Endothelial cell of umbilical vein (primary cell): ENCODE measurements at regions not wholly inside any gene's neighbourhood (a gene's known extent, or its start where the extent isn't known, plus 50 kb on each side); places are given as distances from the start of the nearest gene placed in this dataset.

Experiments used
- CTCF ChIP-seq, 2 donors: IDR thresholded peaks; 1 replicate in 1 of 2; 2 replicates in 1 of 2; pipeline ENCODE4 v1.5.1; 2011; ENCODE audit warnings: low read length in 2 of 2, mild to moderate bottlenecking in 2 of 2, moderate library complexity in 2 of 2, control low read depth in 1 of 2, inconsistent platforms in 1 of 2, low read depth in 1 of 2; ENCODE audit not compliant: insufficient read depth in 1 of 2; ENCODE audit errors: extremely low read depth in 1 of 2
- JUN ChIP-seq: IDR thresholded peaks from 2 replicates; pipeline ENCODE4 v1.6.1; 2011; ENCODE audit warnings: borderline replicate concordance, low read depth; ENCODE audit not compliant: insufficient read length, insufficient read depth
- MAX ChIP-seq: IDR thresholded peaks from 2 replicates; pipeline ENCODE4 v1.6.1; 2011; ENCODE audit not compliant: insufficient read depth, insufficient read length
- MYC ChIP-seq: IDR thresholded peaks from one replicate; pipeline ENCODE4 v1.6.1; 2011; ENCODE audit warnings: mild to moderate bottlenecking, low read depth, low read length
- POLR2A ChIP-seq: IDR thresholded peaks from 2 replicates; pipeline ENCODE4 v1.6.1; 2012; ENCODE audit warnings: low read depth, mild to moderate bottlenecking, control low read depth, low read length
- POLR2AphosphoS5 ChIP-seq: IDR thresholded peaks from 2 replicates; pipeline ENCODE4 v1.6.1; 2012; ENCODE audit warnings: low read depth, mild to moderate bottlenecking, control low read depth, low read length, moderate library complexity; ENCODE audit not compliant: insufficient read depth

GRCh38 chr2:16271231-16271896, 331.0 kb downstream of the MYCN start:
- TF ChIP-seq POLR2AphosphoS5 (no peak), POLR2A (no peak), MAX (no peak), MYC (no peak), CTCF (IDR thresholded peaks at IDR 0.05; ENCODE audit: extremely low read depth in 1 of 2, insufficient read depth in 1 of 2, low read depth in 1 of 2, low read length in 2 of 2) (no peak), JUN (no peak)
